ENCODE measurements at regions not wholly inside any gene's neighbourhood (a gene's known extent, or its start where the extent isn't known, plus 50 kb on each side); places are given as distances from the start of the nearest gene placed in this dataset.

GRCh38 chr11:116431842-116432241 is 340.9 kb downstream of the BUD13 start:
- DNase-seq = no peak

DNA sequence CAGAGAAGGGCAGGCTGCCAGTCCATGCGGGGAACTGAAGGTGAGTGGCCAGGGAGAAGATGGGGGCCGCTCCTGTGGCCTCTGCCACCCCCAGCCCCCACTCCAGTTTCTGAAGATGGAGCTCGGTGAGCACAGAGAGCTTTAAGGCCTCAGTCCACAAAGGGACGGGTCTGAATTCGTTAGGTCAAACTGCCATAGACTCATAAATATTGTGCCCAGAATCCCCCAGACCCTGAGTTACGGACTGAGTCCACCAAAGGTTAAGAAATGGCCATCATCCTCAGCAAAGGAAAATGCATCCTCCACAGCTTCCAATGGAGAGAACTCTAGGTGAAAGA is 344.2 kb downstream of the BUD13 start:
- no peak for DNase-seq

- no peak for DNase-seq
Measured at GRCh38 chr11:116427903-116428637, 344.7 kb downstream of the BUD13 start.

GRCh38 chr11:116427337-116427902 is 345.4 kb downstream of the BUD13 start:
- DNase-seq = no peak

DNA sequence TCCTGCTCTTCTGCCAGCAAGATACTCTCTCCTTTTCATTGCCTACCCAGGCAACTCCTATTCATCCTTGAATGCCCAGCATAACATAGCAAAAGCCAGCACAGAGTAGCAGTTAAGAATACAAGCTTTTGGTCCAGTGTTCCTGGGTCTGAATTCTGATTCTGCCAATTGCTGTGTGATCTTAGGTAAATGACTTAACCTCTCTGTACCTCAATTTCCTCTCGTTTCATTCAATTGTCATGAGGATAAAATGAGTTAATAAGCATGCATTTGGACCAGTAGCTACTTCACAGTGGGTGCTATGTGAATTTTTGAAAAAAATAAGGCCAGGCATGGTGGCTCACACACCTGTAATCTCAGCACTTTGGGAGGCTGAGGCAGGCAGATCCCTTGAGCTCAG is 346.0 kb downstream of the BUD13 start:
- DNase-seq = no peak

DNA sequence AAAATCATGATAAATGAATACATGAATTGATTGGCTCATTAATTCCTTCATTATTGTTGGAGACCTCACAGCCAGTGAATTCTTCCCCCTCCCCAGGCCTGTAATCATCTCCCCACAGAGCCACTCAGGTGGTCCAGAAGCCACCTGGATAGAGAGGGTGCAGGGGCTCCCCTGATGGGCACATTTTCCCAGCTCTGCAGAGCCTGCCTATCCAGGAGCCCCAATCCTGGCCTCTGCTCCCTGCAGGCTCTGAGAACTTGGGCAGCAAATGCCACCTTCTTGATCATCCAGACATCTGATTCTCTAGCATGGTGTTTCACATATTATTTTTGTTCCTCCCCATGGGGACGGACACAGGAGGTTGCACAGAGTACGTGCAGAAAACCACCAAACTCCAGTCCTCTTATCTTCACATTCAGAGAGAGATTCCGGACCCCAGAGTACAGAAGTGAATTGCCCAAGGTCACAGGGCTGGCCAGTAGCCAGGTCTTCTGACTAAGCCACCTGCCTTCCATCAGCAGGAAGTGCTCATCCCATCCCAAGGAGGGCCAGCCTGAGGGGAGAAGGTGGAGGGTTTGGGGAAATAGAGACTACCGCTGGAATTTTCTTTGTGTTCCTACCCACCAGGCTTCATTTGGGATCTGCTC is 348.0 kb downstream of the BUD13 start:
- DNase-seq = no peak

DNA sequence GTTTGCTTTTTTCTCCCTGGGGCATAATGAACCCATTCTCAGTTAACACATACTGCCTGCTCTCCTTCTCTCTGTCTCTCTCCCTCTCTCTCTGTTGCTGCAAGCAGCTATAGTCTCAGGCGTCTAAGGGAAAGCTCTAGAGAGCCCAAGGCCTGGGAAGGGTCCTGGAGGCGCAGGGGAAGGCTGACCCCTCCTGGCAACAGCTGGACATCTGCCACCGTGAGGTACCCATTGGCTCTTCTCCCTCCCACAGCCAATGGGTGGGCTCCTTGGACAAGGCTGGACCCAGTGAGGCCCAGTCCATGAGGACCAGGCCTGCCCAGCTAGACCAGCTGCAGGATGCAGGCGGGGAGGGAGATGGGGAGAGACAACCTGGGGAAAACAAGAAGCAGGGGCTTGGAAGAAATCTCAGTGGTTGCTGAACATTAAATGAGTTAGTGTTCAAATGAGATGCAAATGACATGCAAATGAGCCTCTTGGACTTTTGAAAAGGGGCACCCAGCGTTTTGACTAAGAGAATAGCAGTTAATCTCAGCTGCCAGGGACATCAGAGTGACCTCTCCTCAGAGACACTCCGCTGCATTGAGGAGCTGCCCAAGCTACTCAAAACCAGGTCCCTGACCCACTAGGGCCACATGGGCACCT is 349.7 kb downstream of the BUD13 start:
- no peak for DNase-seq

GRCh38 chr11:116422556-116422955 is 350.2 kb downstream of the BUD13 start:
- no peak for DNase-seq

GRCh38 chr11:116421529-116422185 is 351.1 kb downstream of the BUD13 start:
- DNase-seq = no peak

GRCh38 chr11:116420770-116421528 is 351.8 kb downstream of the BUD13 start:
- peak; percentile 1 for DNase-seq

DNA sequence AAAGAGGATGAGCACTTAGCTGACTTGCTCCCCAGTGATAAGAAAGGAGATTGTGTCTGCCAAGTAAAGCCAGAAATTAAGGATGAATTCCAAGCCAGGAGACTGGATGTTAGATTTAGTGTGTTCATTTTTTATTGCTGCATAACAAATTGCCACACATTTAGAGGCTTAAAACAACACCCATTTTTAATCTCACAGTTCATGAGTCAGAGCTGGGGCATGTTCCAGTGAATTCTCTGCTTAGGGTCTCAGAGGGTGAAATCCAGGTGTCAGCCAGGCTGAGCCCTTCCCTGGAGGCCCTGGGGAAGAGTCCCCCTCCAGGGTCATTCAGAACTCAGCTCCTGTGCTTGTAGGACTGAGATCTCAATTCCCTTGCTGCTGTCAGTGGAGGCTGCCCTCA is 352.8 kb downstream of the BUD13 start:
- DNase-seq = no peak

- DNase-seq = no peak
Measured at GRCh38 chr11:116418388-116419041, 354.3 kb downstream of the BUD13 start.

DNA sequence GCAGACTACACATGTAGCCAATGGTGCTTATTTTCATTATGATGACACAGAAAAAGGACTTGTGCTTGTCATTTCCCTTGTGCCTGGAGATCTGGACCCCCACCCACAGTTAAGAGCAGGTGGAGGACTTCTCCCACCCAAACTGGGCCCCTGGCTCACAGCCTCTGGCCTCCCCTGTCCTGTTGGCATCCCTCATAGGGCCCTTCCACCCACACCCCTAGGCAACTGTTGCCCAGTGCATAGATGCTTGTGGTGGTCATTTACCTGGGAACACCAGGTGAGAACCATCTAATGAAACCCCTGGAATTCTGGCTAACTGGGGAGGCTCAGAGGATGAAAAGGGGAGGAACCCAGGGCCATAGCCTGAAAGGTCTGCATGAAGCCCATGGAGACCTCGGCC is 355.9 kb downstream of the BUD13 start:
- DNase-seq = no peak

GRCh38 chr11:116415095-116415494 is 357.7 kb downstream of the BUD13 start:
- no peak for DNase-seq

DNA sequence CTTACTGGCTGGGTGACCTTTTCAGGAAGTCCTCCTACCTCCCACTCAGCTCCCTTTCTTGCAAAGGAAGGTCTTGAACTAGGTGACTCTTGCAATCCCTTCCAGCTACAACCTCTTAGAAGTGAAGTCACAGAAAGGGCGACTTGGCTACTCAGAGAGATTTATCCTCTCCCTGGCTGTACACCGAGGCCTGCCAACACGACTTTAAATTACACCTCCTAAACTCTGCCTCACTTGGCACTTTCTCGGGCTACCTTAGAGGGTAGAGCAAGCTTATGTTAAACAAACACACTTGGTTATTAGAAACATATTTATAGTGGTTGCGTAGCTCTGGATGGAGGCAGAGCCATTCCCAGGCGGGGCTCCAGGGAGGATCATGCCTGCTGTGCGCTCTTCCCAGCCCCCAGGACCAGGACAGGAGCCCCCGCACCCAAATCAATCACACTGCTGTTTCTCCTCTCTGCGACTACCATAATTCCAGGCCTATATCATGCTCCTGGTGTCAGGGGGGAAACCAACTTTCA is 358.4 kb downstream of the BUD13 start:
- no peak for DNase-seq

DNA sequence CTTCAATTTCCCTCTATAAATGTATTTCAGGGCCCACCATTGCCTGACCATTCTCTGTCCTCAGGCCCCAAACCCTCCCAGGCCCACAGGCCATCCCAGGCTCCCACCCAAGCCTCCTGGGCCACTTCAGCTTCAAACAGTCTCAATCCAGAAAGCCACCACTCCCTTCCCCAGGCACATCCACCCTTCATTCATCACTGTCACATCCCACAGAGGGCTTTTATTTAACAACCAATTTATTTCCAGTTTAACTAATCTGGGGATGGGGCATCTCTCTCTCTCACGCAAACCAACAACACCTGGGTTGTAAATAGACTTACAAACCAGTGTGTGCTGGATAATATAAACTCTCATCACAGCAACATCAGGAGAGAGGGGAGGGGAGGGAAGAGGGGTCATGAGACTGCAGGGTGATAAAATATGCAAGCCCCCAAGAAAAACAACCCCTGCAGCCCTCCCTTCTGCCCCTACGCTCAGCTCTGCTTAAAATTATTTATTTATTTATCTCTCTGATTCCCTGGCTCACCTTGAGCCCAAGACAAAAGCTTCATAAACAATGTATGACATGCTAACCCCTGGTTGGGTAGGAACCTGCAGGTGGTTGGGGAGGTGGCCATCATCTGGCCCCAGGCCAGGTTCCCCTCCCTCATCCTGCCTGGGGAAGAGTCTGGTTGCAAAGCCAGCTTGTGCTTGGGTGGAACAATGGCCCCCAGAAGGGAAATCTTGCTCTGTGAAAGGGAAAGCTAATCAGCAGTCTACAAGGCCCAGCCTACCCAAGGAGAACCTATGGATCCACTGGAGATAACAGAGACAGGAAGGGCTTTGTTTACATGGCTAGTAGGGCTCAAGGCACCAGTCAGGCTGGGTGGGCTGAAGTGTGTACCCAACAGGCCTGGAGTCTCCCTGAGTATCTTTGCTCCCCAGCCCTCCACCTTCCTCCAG is 359.2 kb downstream of the BUD13 start:
- DNase-seq = no peak

GRCh38 chr11:116412118-116412889 is 360.5 kb downstream of the BUD13 start:
- no peak for DNase-seq

DNA sequence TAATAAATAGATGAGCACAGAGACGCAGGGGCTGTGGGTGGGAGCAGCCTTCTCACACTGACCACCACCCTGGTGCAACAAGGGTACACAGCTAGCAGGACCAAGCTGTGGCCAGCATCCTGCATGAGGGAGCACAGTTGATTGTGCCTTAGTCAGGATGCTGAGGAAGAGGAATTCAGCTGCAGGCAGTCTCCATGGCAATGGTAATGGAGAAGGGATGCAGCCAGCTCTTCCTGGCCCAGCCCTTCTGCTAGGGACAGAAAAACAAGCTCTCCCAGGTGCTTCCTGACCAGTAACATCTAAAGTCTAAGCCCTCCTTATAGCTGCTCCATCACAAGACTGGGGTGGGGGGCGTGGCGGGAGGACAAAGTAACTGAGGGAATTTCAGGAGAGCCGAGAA is 363.5 kb downstream of the BUD13 start:
- no peak for DNase-seq

DNA sequence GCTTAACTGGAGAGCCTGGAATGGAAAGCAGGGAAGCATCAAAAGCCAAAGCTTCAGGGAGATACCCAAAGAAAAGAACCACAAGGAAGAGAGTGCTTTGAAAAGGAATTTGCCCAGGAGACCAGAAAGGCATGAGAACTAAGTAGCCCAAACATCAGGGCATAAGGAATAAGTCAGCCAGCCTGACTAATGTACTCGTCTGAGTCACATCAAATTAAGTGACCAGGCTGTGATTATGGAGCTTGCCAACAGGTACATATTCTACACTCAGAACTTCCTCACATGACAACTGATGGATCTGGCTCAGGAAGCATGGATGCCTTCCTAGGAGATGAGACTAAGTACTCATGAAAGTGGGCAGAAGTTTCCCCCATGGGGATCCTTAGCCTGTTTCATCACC is 366.7 kb downstream of the BUD13 start:
- DNase-seq = no peak

GRCh38 chr11:116404462-116404798 is 368.4 kb downstream of the BUD13 start:
- no peak for DNase-seq

Data from inflammatory macrophage treated with lipopolysaccharide for 4 hours (primary cell).